PC-3 (cell line): ENCODE measurements at regions not wholly inside any gene's neighbourhood (a gene's known extent, or its start where the extent isn't known, plus 50 kb on each side); places are given as distances from the start of the nearest gene placed in this dataset.

Experiments
- EZH2 ChIP-seq: fragments of 300-600 bp; sonication (generic); IDR thresholded peaks from one replicate; pipeline ENCODE4 v1.6.1; 2017; ENCODE audit warnings: antibody characterized with exemption, mild to moderate bottlenecking, low read length; ENCODE audit not compliant: unreplicated experiment
- TF ChIP-seq, protein P1 (sequence below): fragments of 300-600 bp; sonication (generic); conservative IDR thresholded peaks from 2 replicates; pipeline ENCODE4 v1.5.1; 2017; ENCODE audit warnings: antibody characterized with exemption, low read depth, mild to moderate bottlenecking, low read length

GRCh38 chr6:12479451-12479850 is 189.3 kb downstream of the EDN1 start:
- TF ChIP-seq, protein P1, sequence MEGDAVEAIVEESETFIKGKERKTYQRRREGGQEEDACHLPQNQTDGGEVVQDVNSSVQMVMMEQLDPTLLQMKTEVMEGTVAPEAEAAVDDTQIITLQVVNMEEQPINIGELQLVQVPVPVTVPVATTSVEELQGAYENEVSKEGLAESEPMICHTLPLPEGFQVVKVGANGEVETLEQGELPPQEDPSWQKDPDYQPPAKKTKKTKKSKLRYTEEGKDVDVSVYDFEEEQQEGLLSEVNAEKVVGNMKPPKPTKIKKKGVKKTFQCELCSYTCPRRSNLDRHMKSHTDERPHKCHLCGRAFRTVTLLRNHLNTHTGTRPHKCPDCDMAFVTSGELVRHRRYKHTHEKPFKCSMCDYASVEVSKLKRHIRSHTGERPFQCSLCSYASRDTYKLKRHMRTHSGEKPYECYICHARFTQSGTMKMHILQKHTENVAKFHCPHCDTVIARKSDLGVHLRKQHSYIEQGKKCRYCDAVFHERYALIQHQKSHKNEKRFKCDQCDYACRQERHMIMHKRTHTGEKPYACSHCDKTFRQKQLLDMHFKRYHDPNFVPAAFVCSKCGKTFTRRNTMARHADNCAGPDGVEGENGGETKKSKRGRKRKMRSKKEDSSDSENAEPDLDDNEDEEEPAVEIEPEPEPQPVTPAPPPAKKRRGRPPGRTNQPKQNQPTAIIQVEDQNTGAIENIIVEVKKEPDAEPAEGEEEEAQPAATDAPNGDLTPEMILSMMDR: no peak
- TF ChIP-seq EZH2: no peak
